D721Med (cell line): ENCODE measurements at regions not wholly inside any gene's neighbourhood (a gene's known extent, or its start where the extent isn't known, plus 50 kb on each side); places are given as distances from the start of the nearest gene placed in this dataset.

Experiments
- DNase-seq: peaks from one replicate; pipeline ENCODE4 v3.0.0; 2011; ENCODE audit warnings: low spot score; ENCODE audit not compliant: insufficient read length
- FAIRE-seq: peaks from 2 replicates; lab custom pipeline; 2011; peaks lifted over from hg19 to GRCh38; lab: Jason Lieb, UNC
- TF ChIP-seq, protein P1 (sequence below): IDR thresholded peaks from 2 replicates; pipeline ENCODE4 v1.5.1; 2012; ENCODE audit warnings: mild to moderate bottlenecking, control low read depth; ENCODE audit not compliant: insufficient read depth; ENCODE audit errors: missing control alignments

DNA sequence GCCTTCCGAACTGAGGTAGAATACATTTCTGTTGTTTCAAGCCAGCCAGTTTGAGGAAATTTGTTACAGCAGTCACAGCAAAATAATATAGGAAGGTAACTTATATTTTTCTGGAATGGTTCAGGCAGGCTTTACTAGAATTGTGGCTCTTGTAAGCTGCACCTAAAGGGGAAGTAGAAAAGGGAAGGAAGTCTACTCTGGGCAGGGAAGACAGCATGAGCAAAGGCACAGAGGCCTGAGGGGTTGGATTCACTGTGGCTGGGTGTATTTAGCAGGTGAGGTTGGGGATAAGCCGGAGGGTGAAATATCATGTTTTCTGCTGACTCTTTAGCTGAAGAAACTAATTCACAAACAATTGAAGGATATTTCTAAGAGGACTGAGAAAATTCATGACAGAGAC is 183.5 kb downstream of the GAS1 start:
- TF ChIP-seq, protein P1, sequence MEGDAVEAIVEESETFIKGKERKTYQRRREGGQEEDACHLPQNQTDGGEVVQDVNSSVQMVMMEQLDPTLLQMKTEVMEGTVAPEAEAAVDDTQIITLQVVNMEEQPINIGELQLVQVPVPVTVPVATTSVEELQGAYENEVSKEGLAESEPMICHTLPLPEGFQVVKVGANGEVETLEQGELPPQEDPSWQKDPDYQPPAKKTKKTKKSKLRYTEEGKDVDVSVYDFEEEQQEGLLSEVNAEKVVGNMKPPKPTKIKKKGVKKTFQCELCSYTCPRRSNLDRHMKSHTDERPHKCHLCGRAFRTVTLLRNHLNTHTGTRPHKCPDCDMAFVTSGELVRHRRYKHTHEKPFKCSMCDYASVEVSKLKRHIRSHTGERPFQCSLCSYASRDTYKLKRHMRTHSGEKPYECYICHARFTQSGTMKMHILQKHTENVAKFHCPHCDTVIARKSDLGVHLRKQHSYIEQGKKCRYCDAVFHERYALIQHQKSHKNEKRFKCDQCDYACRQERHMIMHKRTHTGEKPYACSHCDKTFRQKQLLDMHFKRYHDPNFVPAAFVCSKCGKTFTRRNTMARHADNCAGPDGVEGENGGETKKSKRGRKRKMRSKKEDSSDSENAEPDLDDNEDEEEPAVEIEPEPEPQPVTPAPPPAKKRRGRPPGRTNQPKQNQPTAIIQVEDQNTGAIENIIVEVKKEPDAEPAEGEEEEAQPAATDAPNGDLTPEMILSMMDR = no peak
- DNase-seq = no peak
- FAIRE-seq = no peak

DNA sequence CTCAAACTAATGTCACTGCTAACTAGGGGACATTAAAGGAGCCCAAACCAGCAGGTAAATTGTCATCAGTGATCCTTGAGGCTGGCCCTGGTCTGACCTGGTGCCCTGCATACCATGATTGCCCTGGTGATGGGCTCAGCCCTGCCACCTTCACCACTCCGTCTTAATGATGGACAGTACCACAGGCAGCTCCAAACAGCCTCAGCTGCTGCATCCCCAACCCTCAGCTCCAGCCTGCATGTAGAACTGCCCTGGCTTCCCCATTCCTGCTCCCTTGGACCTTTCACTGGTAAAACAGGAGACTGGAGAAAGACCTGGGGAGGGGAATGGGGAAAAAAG is 190.0 kb downstream of the GAS1 start:
- DNase-seq (no peak), FAIRE-seq (no peak)
- TF ChIP-seq, protein P1 = no peak

DNA sequence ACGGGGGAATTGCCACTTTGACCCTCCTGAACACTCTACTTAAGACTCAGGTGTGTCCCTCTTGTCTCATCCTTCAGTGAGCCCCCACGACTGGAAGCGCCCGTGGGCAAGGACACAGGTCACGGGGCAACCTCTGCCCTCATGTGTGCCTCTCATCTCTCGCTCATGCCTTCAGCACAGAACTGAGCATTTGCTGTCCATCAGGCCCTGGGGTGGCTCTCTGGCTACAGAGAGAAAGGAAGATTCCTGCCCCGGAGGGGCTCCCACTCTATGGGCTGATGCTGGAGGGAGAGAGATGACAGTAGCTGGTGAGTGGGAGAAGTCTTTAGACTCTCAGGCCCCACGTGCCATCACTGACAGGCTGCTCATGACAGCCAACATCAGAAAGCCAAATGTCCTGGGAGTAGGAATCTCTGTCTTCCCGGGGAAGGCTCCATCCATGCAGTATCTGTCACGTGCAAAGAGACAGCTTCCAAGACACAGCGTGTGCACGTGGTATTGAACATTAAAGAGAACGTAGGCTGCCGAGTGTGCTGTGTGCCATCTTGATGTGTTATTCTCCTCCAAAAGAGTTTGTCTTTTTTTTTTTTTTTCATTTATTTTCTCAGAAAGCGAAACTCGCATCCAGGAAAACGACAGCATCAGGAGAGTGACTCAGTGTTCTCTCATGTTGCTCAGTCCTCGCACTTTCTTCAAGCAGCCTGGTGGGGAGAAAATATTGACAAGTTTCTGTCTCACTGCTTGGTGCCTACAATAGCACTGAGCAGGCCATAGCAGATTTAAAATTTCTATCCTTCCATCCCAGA is 190.5 kb downstream of the GAS1 start:
- FAIRE-seq (no peak), DNase-seq (no peak)
- TF ChIP-seq, protein P1 = no peak

DNA sequence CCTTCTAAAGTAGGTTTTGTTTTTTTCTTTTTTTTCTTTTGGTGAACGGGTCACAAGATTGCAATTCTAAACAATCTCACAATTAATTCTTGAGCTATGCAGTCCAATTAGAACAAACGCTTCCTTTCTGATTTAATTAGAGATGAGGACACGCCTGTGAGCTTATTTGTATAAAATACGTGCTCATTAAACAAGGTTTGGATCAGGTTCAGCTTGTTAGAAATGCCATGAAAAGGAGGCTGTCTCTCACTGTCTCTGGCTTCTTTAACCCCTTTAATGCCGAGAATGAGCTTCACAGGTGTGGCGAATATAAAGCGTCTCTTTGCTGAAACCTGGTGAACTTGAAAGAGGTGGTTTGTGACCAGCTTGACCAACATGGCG is 191.8 kb downstream of the GAS1 start:
- DNase-seq = no peak
- no peak for FAIRE-seq
- TF ChIP-seq, protein P1 = no peak

DNA sequence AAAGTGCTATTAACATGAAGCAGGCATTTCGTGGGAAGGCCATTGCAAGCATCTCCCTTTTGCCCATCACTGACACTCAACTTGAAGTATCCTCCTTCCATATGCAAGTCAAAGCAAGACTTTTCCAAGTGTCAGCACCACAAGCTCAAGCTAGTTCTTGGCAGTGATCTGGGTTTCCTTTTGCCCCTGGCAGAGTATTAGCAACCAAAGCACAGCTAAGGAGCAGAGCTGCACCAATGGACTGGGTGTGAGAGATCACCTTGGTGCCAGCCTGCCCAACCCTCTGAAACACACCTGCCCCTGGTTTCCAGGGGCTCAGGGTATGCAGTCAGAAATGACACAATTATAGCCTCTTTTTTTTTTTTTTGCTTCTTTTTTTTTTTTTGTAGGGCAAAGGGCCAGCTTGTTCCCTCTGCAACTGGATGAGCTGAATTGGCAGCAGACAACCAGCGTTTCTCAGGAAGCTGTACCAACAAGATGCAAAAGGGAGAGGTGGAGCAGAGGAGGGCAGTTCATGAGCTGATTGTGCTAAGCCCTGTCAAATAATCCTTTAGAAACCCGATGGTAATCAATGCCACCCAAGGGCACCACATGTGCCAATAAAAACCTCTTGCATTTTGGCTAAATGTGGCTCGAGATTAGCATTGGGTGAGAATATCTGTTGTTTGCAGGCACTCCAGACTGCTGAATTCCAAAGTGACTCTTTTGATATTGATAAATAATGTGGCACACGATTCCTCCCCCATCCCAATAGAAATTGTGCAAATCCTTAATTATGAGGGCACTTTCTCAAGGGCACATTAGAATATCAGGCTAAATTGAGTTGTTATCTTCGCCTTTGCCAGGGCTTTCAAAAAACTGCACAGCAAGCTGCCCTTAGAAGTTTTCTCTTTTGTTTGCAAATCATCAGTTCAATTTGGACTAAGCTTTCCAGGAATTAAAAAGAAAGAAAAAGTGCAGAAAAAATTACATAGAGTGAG is 192.4 kb downstream of the GAS1 start:
- no peak for FAIRE-seq
- TF ChIP-seq, protein P1 = no peak
- DNase-seq = no peak

DNA sequence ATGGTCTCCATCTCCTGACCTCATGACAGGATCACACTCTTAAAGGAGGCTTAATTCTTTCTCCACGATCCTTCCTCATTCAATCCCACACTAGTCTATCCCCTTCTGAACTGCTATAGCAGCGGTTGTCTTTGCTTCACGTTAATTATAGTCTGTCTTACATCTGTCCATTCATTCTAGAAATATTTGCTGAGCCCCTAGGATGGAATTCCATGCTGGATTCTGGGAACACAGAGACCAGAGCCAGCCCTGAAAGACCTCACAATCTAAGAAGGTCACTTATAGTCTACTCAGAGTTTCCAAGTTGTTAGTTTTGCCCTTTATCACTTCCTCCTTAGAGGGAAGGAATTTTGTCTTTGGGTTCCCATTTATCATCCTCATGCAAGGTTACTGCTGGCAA is 193.5 kb downstream of the GAS1 start:
- DNase-seq (no peak), FAIRE-seq (no peak)
- TF ChIP-seq, protein P1 = no peak
